Breast epithelium (tissue), 3 donors: ENCODE measurements at regions not wholly inside any gene's neighbourhood (a gene's known extent, or its start where the extent isn't known, plus 50 kb on each side); places are given as distances from the start of the nearest gene placed in this dataset.

Experiments
- CTCF ChIP-seq, 3 donors: fragments of 450-650 bp; IDR thresholded peaks; one replicate each; pipeline ENCODE4 v1.5.1; 2016 to 2017; ENCODE audit warnings: antibody characterized with exemption in 3 of 3, mild to moderate bottlenecking in 3 of 3, moderate library complexity in 3 of 3
- POLR2A ChIP-seq: fragments of 450-650 bp; IDR thresholded peaks from one replicate; pipeline ENCODE4 v1.6.1; 2016; ENCODE audit warnings: antibody characterized with exemption, mild to moderate bottlenecking, moderate library complexity
- POLR2AphosphoS5 ChIP-seq, 3 donors: sonication (generic); formaldehyde crosslinking; IDR thresholded peaks; one replicate each; pipeline ENCODE4 v1.6.1; 2017; ENCODE audit warnings: antibody characterized with exemption in 3 of 3

- no peak for TF ChIP-seq CTCF (IDR thresholded peaks at IDR 0.05)
- no peak for TF ChIP-seq POLR2AphosphoS5 (IDR thresholded peaks at IDR 0.05)
- TF ChIP-seq POLR2A, result no peak
These were observed 52.5 kb upstream of the PITX2 start for GRCh38 chr4:110675426-110675825.
